ENCODE measurements at regions not wholly inside any gene's neighbourhood (a gene's known extent, or its start where the extent isn't known, plus 50 kb on each side); places are given as distances from the start of the nearest gene placed in this dataset.

DNA sequence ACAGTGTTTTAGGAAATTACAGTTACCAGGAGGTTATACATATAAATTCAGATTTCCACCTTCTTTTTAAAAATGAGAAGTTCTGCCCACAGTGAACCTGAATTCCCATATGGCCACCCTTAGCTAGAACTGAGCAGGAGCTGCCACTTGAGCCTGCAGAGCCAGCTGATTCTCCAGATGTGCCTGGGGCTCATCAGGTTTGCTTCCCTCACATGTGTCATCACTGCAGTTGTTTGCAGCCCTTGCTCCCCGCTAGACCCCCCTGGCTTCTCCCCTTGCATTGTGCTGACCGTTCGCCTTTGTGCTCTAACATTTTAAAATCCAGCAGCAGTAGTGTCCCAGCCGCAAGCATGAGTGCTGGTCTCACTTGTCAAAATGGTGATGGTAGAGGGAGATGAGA lies 131.1 kb downstream of the UTRN start:
- TF ChIP-seq, protein P1, sequence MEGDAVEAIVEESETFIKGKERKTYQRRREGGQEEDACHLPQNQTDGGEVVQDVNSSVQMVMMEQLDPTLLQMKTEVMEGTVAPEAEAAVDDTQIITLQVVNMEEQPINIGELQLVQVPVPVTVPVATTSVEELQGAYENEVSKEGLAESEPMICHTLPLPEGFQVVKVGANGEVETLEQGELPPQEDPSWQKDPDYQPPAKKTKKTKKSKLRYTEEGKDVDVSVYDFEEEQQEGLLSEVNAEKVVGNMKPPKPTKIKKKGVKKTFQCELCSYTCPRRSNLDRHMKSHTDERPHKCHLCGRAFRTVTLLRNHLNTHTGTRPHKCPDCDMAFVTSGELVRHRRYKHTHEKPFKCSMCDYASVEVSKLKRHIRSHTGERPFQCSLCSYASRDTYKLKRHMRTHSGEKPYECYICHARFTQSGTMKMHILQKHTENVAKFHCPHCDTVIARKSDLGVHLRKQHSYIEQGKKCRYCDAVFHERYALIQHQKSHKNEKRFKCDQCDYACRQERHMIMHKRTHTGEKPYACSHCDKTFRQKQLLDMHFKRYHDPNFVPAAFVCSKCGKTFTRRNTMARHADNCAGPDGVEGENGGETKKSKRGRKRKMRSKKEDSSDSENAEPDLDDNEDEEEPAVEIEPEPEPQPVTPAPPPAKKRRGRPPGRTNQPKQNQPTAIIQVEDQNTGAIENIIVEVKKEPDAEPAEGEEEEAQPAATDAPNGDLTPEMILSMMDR (IDR thresholded peaks at IDR 0.05), result no peak
- TF ChIP-seq ZFX (IDR thresholded peaks at IDR 0.05; ENCODE audit: borderline replicate concordance), result no peak

Measured in 22Rv1 (cell line).